AG09319 (cell line): ENCODE measurements at regions not wholly inside any gene's neighbourhood (a gene's known extent, or its start where the extent isn't known, plus 50 kb on each side); places are given as distances from the start of the nearest gene placed in this dataset.

Source experiments
- DNase-seq: peaks from one replicate; pipeline ENCODE4 v3.0.0-alpha.2; 2010; ENCODE audit warnings: low read depth; ENCODE audit errors: extremely low read depth
- TF ChIP-seq, protein P1 (sequence below): IDR thresholded peaks from 2 replicates; pipeline ENCODE4 v1.5.1; 2011; ENCODE audit warnings: low read depth, mild to moderate bottlenecking, inconsistent platforms, low read length, moderate library complexity

DNA sequence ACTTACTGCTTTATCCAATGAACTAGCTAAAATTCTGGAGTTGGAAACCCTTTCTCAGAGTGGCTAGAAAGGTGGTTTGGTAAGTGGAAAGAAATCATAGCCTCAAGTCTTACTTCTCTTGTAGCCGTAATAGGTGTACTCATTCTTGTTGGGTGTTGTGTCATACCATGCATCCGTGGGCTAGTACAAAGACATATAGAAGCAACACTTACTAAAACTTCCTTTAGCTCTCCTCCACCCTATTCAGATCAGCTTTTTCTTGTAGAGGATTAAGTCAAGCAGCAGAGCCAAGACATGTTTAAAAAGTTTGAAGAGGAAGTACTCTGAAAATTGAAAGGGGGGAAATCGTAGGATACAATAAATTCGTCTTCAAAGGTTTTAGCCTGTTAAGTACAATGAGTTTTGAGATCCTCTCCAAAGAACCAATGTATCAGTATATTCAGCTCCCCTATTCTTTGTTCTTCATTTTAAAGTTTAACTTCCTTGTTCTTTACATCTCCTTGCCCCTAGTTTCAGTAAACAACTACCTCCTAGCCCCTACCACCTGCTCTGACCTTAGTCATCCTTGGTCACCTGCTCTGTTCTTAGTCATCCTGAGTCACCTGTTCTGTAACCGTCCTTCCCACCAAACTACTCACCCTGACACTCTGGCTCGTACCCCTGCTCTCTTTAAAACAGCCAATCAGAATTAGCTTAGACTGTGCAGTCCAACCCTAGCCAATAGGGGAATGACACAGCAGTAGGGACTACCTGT lies 62.1 kb upstream of the DEUP1 start:
- TF ChIP-seq, protein P1, sequence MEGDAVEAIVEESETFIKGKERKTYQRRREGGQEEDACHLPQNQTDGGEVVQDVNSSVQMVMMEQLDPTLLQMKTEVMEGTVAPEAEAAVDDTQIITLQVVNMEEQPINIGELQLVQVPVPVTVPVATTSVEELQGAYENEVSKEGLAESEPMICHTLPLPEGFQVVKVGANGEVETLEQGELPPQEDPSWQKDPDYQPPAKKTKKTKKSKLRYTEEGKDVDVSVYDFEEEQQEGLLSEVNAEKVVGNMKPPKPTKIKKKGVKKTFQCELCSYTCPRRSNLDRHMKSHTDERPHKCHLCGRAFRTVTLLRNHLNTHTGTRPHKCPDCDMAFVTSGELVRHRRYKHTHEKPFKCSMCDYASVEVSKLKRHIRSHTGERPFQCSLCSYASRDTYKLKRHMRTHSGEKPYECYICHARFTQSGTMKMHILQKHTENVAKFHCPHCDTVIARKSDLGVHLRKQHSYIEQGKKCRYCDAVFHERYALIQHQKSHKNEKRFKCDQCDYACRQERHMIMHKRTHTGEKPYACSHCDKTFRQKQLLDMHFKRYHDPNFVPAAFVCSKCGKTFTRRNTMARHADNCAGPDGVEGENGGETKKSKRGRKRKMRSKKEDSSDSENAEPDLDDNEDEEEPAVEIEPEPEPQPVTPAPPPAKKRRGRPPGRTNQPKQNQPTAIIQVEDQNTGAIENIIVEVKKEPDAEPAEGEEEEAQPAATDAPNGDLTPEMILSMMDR, result no peak
- DNase-seq, result no peak

DNA sequence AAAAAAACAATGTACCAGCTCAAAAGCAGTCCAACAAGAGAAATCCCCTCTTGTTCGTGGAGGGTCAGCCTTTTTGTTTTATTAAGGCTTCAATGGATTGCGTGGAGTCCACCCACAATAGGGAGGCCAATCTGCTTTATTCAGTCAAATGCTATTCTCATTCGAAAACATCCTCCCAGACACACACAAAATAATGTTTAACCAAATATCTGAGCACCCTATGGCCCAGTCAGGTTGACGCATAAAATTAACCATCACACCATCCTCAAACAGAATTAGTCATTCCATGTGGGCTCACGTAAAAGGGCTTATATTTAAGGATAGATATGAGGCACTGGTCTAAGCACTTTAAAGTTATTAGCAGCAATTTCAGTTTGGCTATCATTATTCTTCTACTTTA lies 58.9 kb upstream of the DEUP1 start:
- TF ChIP-seq, protein P1, result no peak
- DNase-seq, result no peak

DNA sequence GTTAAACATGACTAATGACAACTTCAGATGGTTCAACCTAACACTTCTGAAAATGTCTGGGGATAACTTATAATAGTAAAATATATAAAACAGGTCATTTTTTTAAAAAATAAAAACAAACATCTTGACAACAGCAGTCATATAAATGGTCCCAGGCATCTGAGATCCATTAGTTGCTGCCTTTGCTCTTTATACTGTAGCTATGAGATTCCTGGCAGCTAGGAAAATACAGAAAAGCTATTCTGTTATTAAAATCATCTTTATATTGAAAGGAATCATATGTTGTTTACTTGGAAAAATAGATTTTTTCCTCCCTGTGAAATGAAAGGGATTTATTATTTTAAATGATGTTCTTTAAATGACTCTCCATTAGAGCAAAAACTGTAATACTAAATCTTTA lies 55.7 kb upstream of the DEUP1 start:
- no peak for DNase-seq
- TF ChIP-seq, protein P1, result no peak

DNA sequence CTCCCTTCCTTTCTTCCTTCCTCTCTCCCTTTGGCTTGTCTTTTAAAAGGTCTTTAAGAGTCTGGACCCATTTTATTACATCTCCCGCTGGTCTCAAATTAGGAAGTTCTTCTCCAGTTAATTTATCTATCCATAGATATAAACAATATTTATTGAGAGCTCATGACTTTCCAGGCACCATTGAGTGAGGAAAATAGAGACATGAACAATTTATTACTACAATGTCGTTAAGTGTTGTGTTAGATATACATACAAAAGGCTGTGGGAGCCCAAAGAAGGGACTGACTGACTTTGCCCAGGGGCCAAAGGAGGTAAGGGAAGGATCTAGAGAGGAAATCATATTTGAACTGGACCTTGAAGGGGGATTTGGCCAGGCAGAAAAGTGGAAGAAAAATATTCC lies 51.6 kb upstream of the DEUP1 start:
- TF ChIP-seq, protein P1, result no peak
- DNase-seq, result no peak

DNA sequence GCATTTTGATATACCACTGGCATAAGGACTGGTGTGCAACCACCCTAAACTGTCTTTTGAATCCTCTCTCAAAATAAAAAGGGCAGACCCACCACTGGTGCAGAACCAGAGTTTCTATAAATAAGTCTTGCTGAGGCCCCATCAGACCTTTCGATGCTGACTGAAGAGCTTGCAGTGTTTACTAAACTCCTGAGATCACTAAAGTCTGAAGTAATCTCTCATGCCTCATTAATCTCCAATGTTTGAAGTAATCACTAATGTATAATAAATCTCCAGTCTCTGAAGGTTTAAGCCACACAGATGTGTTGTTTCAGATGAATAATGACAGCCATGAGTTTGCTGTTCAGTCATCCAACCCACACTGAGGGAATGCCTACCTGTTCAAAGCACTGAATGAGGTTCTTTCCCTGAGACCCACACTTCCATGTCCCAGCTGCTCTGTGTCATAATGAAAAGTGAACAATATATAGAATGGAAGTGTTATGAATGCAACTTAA lies 50.6 kb upstream of the DEUP1 start:
- TF ChIP-seq, protein P1, result no peak
- DNase-seq, result no peak
